H9 (cell line): ENCODE measurements at regions not wholly inside any gene's neighbourhood (a gene's known extent, or its start where the extent isn't known, plus 50 kb on each side); places are given as distances from the start of the nearest gene placed in this dataset.

Source experiments
- DNase-seq: peaks from one replicate; pipeline ENCODE4 v3.0.0-alpha.2; 2017
- H2AFZ ChIP-seq: one replicate; pipeline ENCODE4 v1.6.1; 2013; ENCODE audit warnings: mild to moderate bottlenecking, low read length, control low read depth, moderate library complexity
- H2AK5ac ChIP-seq: 2 replicates; pipeline ENCODE4 v1.6.1; 2013; ENCODE audit warnings: low read length, control low read depth, mixed read lengths; ENCODE audit not compliant: insufficient read length
- H2BK120ac ChIP-seq: one replicate; pipeline ENCODE4 v1.6.1; 2013; ENCODE audit warnings: low read depth, mild to moderate bottlenecking, low read length, control low read depth, inconsistent platforms; ENCODE audit not compliant: poor library complexity, severe bottlenecking
- H2BK12ac ChIP-seq: 2 replicates; pipeline ENCODE4 v1.6.1; 2013; ENCODE audit warnings: low read length, control low read depth, mixed read lengths, low read depth; ENCODE audit not compliant: insufficient read length
- H2BK15ac ChIP-seq: 2 replicates; pipeline ENCODE4 v1.6.1; 2013; ENCODE audit warnings: low read depth, low read length, control low read depth
- H2BK20ac ChIP-seq: one replicate; pipeline ENCODE4 v1.6.1; 2013; ENCODE audit warnings: low read depth, mild to moderate bottlenecking, low read length, control low read depth, inconsistent platforms; ENCODE audit not compliant: poor library complexity, severe bottlenecking
- H2BK5ac ChIP-seq: 2 replicates; pipeline ENCODE4 v1.6.1; 2013; ENCODE audit warnings: low read length, control low read depth, mixed read lengths; ENCODE audit not compliant: insufficient read length
- H3K14ac ChIP-seq: 2 replicates; pipeline ENCODE4 v1.6.1; 2013; ENCODE audit warnings: low read length, control low read depth; ENCODE audit not compliant: insufficient read depth
- H3K18ac ChIP-seq: 2 replicates; pipeline ENCODE4 v1.6.1; 2013; ENCODE audit warnings: low read depth, mild to moderate bottlenecking, mixed read lengths, low read length, control low read depth; ENCODE audit not compliant: insufficient read length
- H3K23ac ChIP-seq: 2 replicates; pipeline ENCODE4 v1.6.1; 2013; ENCODE audit warnings: low read length, control low read depth, mixed read lengths, low read depth; ENCODE audit not compliant: insufficient read length
- H3K23me2 ChIP-seq: 2 replicates; pipeline ENCODE4 v1.6.1; 2013; ENCODE audit warnings: low read depth, mild to moderate bottlenecking, mixed read lengths, low read length, control low read depth; ENCODE audit not compliant: insufficient read length, poor library complexity, severe bottlenecking
- H3K27ac ChIP-seq: 2 replicates; pipeline ENCODE4 v1.5.1; 2013; ENCODE audit warnings: low read length, control low read depth, mixed read lengths, low read depth; ENCODE audit not compliant: insufficient read length
- H3K27me3 ChIP-seq: 2 replicates; pipeline ENCODE4 v1.6.1; 2013; ENCODE audit warnings: low read length, control low read depth, inconsistent platforms; ENCODE audit not compliant: insufficient read depth
- H3K4ac ChIP-seq: 2 replicates; pipeline ENCODE4 v1.6.1; 2013; ENCODE audit warnings: low read depth, mild to moderate bottlenecking, control low read depth, inconsistent platforms, low read length, moderate library complexity
- H3K4me1 ChIP-seq: 2 replicates; pipeline ENCODE4 v1.6.1; 2013; ENCODE audit warnings: low read length, control low read depth, inconsistent platforms; ENCODE audit not compliant: insufficient read depth
- H3K4me2 ChIP-seq: 2 replicates; pipeline ENCODE4 v1.6.1; 2013; ENCODE audit warnings: low read length, control low read depth, mixed read lengths; ENCODE audit not compliant: insufficient read length, insufficient read depth
- H3K56ac ChIP-seq: 2 replicates; pipeline ENCODE4 v1.6.1; 2013; ENCODE audit warnings: low read depth, mild to moderate bottlenecking, mixed read lengths, low read length, control low read depth; ENCODE audit not compliant: insufficient read length
- H3K79me1 ChIP-seq: 2 replicates; pipeline ENCODE4 v1.6.1; 2013; ENCODE audit warnings: low read depth, mild to moderate bottlenecking, moderate library complexity, low read length, control low read depth, inconsistent platforms; ENCODE audit not compliant: insufficient read depth, poor library complexity, severe bottlenecking
- H3K79me2 ChIP-seq: 2 replicates; pipeline ENCODE4 v1.6.1; 2013; ENCODE audit warnings: low read length, control low read depth, inconsistent platforms; ENCODE audit not compliant: insufficient read depth
- H3K9ac ChIP-seq: 2 replicates; pipeline ENCODE4 v1.6.1; 2013; ENCODE audit warnings: low read length, control low read depth, mixed read lengths; ENCODE audit not compliant: insufficient read length; ENCODE audit errors: extremely low read depth
- H3K9me3 ChIP-seq: one replicate; pipeline ENCODE4 v1.6.1; 2013; ENCODE audit warnings: low read depth, low read length, inconsistent platforms; ENCODE audit not compliant: control insufficient read depth
- H3T11ph ChIP-seq: one replicate; pipeline ENCODE4 v1.6.1; 2013; ENCODE audit warnings: mild to moderate bottlenecking, low read length, control low read depth, inconsistent platforms
- H4K20me1 ChIP-seq: one replicate; pipeline ENCODE4 v1.6.1; 2013; ENCODE audit not compliant: control insufficient read depth, insufficient read length, insufficient read depth
- H4K5ac ChIP-seq: 2 replicates; pipeline ENCODE4 v1.6.1; 2013; ENCODE audit warnings: low read depth, mild to moderate bottlenecking, mixed read lengths, low read length, control low read depth; ENCODE audit not compliant: insufficient read length
- H4K8ac ChIP-seq: replicated peaks from 2 replicates; pipeline ENCODE4 v1.6.1; 2013; ENCODE audit warnings: low read length, control low read depth, mixed read lengths, low read depth; ENCODE audit not compliant: insufficient read length
- H4K91ac ChIP-seq: 2 replicates; pipeline ENCODE4 v1.6.1; 2013; ENCODE audit warnings: low read depth, mild to moderate bottlenecking, moderate library complexity, mixed read lengths, low read length, control low read depth; ENCODE audit not compliant: insufficient read length
- H3K27ac Mint-ChIP-seq, 3 experiments: 2 replicates in 2 of 3; 3 replicates in 1 of 3; pipeline ENCODE4 v1.8.0; 2020 to 2021; ENCODE audit warnings: mixed read lengths in 3 of 3, mild to moderate bottlenecking in 1 of 3, moderate library complexity in 1 of 3
- H3K27me3 Mint-ChIP-seq: 2 replicates; pipeline ENCODE4 v1.8.0; 2021; ENCODE audit warnings: low read depth, mild to moderate bottlenecking, moderate library complexity, mixed read lengths
- H3K36me3 Mint-ChIP-seq, 3 experiments: 2 replicates in 2 of 3; 3 replicates in 1 of 3; pipeline ENCODE4 v1.8.0; 2020 to 2021; ENCODE audit warnings: low read depth in 3 of 3, mixed read lengths in 3 of 3; ENCODE audit not compliant: insufficient read depth in 1 of 3
- H3K4me1 Mint-ChIP-seq, 2 experiments: 2 replicates each; pipeline ENCODE4 v1.8.0; 2020; ENCODE audit warnings: mixed read lengths in 2 of 2
- H3K4me3 Mint-ChIP-seq, 2 experiments: 2 replicates in 1 of 2; 3 replicates in 1 of 2; pipeline ENCODE4 v1.8.0; 2020 to 2021; ENCODE audit warnings: mild to moderate bottlenecking in 2 of 2, mixed read lengths in 2 of 2, moderate library complexity in 1 of 2
- H3K9me3 Mint-ChIP-seq, 2 experiments: 2 replicates in 1 of 2; 3 replicates in 1 of 2; pipeline ENCODE4 v1.8.0; 2020; ENCODE audit warnings: mild to moderate bottlenecking in 2 of 2, mixed read lengths in 2 of 2, moderate library complexity in 1 of 2
- WGBS: extraction: QIAGEN DNeasy Blood & Tissue Kit; methylation state at CpG from one replicate; pipeline ENCODE4 v1.1.7; 2013; ENCODE audit warnings: missing lambda C conversion rate, low lambda C conversion rate, mixed read lengths; ENCODE audit not compliant: insufficient read length; ENCODE audit errors: extremely low coverage; 5-methylcytosine and 5-hydroxymethylcytosine counted together
- TF ChIP-seq, protein P1 (sequence below): fragments of 200-600 bp; sonication (generic); conservative IDR thresholded peaks from 3 replicates; pipeline ENCODE4 v1.8.0; 2021; ENCODE audit warnings: antibody characterized with exemption, mild to moderate bottlenecking

DNA sequence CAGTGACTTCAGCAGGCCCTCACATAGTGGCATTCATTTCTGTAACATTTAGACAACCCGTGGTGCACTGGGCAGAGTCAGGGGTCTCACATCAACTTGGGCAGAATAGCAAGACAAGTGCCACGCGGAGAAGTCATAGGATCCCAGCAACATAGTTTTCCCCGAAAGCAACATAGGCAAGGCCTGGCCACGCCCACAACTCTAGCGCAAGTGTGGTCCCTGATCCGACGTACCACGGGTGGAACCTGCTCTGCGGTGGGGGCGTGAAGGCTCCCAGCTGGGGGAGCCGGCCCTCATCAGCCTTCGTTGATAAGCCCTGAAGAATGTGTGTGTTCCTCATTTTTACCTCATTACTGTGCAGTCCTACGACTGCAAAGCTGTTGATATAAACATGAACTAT, 261.2 kb downstream of the EIPR1 start:
- Histone ChIP-seq H2AK5ac (no peak overlapping the region), H2BK12ac (no peak overlapping the region), H4K91ac (no peak overlapping the region), H4K5ac (no peak overlapping the region), H3K9ac (no peak overlapping the region), H3K4me2 (no peak overlapping the region), H2BK5ac (no peak overlapping the region), H2AFZ (no peak overlapping the region), H4K20me1 (no peaks in the 10 kb centered on the region), H3K79me2 (no peaks in the 10 kb centered on the region), H3K4me1 (no peaks in the 10 kb centered on the region; the same call in 1 of the 2 replicates), H3K23me2 (no peaks in the 10 kb centered on the region), H3T11ph (no peak overlapping the region), H3K79me1 (no peaks in the 10 kb centered on the region), H3K27me3 (no peaks in the 10 kb centered on the region), H3K27ac (no peak overlapping the region), H3K14ac (no peak overlapping the region), H3K56ac (no peak overlapping the region), H3K18ac (no peak overlapping the region), H4K8ac (no peak overlapping the region), H2BK15ac (no peak overlapping the region), H2BK120ac (no peak overlapping the region), H3K9me3 (no peaks in the 10 kb centered on the region), H3K4ac (no peak overlapping the region), H3K23ac (no peak overlapping the region), H2BK20ac (no peak overlapping the region)
- Mint-ChIP-seq H3K27me3 (no peaks in the 10 kb centered on the region; the same call in 1 of the 2 replicates), H3K4me1 (peaks cover 16 to 17% of the 10 kb centered on the region in 2 experiments), H3K36me3 (no peaks in the 10 kb centered on the region), H3K4me3 (no peak overlapping the region), H3K9me3 (no peaks in the 10 kb centered on the region; a peak in 1 of 5 replicates), H3K27ac (no peak overlapping the region)
- no CpG with 5 or more reads among the region's 14 CpGs for WGBS
- no peak for DNase-seq
- TF ChIP-seq, protein P1, sequence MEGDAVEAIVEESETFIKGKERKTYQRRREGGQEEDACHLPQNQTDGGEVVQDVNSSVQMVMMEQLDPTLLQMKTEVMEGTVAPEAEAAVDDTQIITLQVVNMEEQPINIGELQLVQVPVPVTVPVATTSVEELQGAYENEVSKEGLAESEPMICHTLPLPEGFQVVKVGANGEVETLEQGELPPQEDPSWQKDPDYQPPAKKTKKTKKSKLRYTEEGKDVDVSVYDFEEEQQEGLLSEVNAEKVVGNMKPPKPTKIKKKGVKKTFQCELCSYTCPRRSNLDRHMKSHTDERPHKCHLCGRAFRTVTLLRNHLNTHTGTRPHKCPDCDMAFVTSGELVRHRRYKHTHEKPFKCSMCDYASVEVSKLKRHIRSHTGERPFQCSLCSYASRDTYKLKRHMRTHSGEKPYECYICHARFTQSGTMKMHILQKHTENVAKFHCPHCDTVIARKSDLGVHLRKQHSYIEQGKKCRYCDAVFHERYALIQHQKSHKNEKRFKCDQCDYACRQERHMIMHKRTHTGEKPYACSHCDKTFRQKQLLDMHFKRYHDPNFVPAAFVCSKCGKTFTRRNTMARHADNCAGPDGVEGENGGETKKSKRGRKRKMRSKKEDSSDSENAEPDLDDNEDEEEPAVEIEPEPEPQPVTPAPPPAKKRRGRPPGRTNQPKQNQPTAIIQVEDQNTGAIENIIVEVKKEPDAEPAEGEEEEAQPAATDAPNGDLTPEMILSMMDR = no peak
